ENCODE measurements at regions not wholly inside any gene's neighbourhood (a gene's known extent, or its start where the extent isn't known, plus 50 kb on each side); places are given as distances from the start of the nearest gene placed in this dataset.

- H3K4me3 ChIP-seq (replicated peaks in 1 of 2; ENCODE audit: low read depth in 2 of 2, low read length in 2 of 2), result no peak overlapping the region
- no peak for TF ChIP-seq CTCF (IDR thresholded peaks at IDR 0.05; ENCODE audit: low read depth, low read length)
- DNase-seq (ENCODE audit: low read depth in 2 of 2), result no peak
Observed at GRCh38 chr5:20636686-20637085, 648.7 kb upstream of the CDH18 start.

- DNase-seq (ENCODE audit: low read depth in 2 of 2), result no peak
- TF ChIP-seq CTCF (IDR thresholded peaks at IDR 0.05; ENCODE audit: low read depth, low read length), result no peak
- H3K4me3 ChIP-seq (replicated peaks in 1 of 2; ENCODE audit: low read depth in 2 of 2, low read length in 2 of 2), result no peak overlapping the region
Observed at GRCh38 chr5:20619591-20619990, 631.6 kb upstream of the CDH18 start.

GRCh38 chr5:20618340-20618739, 630.3 kb upstream of the CDH18 start:
- H3K4me3 ChIP-seq (replicated peaks in 1 of 2; ENCODE audit: low read depth in 2 of 2, low read length in 2 of 2), result no peak overlapping the region
- TF ChIP-seq CTCF (IDR thresholded peaks at IDR 0.05; ENCODE audit: low read depth, low read length), result no peak
- peak in 1 of 2 donors; percentile 6 for DNase-seq (ENCODE audit: low read depth in 2 of 2)

GRCh38 chr5:20617841-20618240, 629.8 kb upstream of the CDH18 start:
- TF ChIP-seq CTCF (IDR thresholded peaks at IDR 0.05; ENCODE audit: low read depth, low read length), result no peak
- no peak for DNase-seq (ENCODE audit: low read depth in 2 of 2)
- H3K4me3 ChIP-seq (replicated peaks in 1 of 2; ENCODE audit: low read depth in 2 of 2, low read length in 2 of 2), result no peak overlapping the region

- no peak for DNase-seq (ENCODE audit: low read depth in 2 of 2)
- no peak for TF ChIP-seq CTCF (IDR thresholded peaks at IDR 0.05; ENCODE audit: low read depth, low read length)
- H3K4me3 ChIP-seq (replicated peaks in 1 of 2; ENCODE audit: low read depth in 2 of 2, low read length in 2 of 2), result no peak overlapping the region
Observed at GRCh38 chr5:20615888-20616563, 628.0 kb upstream of the CDH18 start.

- no peak for DNase-seq (ENCODE audit: low read depth in 2 of 2)
- no peak for TF ChIP-seq CTCF (IDR thresholded peaks at IDR 0.05; ENCODE audit: low read depth, low read length)
- no peak overlapping the region for H3K4me3 ChIP-seq (replicated peaks in 1 of 2; ENCODE audit: low read depth in 2 of 2, low read length in 2 of 2)
Observed at GRCh38 chr5:20611620-20612019, 623.6 kb upstream of the CDH18 start.

- TF ChIP-seq CTCF (IDR thresholded peaks at IDR 0.05; ENCODE audit: low read depth, low read length), result no peak
- H3K4me3 ChIP-seq (replicated peaks in 1 of 2; ENCODE audit: low read depth in 2 of 2, low read length in 2 of 2), result no peak overlapping the region
- no peak for DNase-seq (ENCODE audit: low read depth in 2 of 2)
Observed at GRCh38 chr5:20610681-20611080, 622.7 kb upstream of the CDH18 start.
